Astrocyte (in vitro differentiated cells and primary cell): ENCODE measurements at regions not wholly inside any gene's neighbourhood (a gene's known extent, or its start where the extent isn't known, plus 50 kb on each side); places are given as distances from the start of the nearest gene placed in this dataset.

Experiments used
- EZH2 ChIP-seq: IDR thresholded peaks from 2 replicates; pipeline ENCODE4 v1.6.1; 2012; ENCODE audit warnings: mild to moderate bottlenecking, low read length, inconsistent platforms; ENCODE audit not compliant: insufficient read depth
- TF ChIP-seq, protein P1 (sequence below): IDR thresholded peaks from 2 replicates; pipeline ENCODE4 v1.5.1; 2011; ENCODE audit warnings: low read depth, mild to moderate bottlenecking, inconsistent platforms, low read length, moderate library complexity; ENCODE audit not compliant: insufficient read depth

DNA sequence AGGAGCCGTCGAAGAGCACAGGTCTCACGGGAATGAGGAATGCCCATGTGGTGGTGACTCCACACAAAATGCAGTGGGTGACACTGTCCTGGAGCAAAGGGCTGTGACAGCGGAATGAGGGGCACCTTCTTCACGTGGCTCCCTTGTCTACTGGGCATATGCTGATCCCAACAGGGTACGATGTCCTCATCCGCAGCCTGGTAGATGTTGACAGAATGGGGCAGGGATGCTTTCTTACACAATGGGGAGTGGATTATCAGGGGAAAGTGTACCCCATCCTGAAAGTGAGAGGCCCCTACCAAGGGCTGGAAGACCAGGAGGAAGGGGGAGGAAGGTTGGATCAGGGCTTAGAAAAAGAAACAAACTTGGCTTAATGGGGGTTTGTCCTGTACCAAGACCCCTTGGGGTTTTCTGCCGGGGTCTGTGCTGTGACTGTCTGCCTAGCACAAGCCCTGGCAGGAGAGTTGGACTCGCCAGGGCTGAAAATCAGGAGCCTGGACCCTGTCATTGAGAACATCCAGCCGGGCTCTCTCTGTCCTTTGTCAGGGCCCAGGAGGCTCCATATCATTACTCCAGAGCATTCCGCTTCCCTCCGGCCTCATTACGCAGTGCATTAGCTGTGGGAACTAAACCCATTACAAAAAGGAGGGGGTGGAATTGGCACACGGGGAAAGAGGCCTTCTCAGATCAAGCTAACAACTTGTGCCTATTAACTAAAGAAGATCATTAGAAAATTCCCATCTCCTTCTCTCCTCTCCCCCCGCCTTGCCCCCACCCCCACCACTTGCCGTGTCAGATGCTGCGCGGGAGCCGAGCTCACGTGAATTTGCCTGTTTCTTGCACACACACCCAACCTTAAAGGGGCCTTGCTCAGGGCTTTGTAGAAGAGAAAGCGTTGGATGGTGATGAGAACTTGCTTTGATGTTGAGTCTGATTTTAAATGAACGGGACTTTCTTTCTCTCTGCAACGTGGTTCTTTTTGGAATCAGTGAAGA, 171.8 kb upstream of the PARP11 start:
- TF ChIP-seq, protein P1, sequence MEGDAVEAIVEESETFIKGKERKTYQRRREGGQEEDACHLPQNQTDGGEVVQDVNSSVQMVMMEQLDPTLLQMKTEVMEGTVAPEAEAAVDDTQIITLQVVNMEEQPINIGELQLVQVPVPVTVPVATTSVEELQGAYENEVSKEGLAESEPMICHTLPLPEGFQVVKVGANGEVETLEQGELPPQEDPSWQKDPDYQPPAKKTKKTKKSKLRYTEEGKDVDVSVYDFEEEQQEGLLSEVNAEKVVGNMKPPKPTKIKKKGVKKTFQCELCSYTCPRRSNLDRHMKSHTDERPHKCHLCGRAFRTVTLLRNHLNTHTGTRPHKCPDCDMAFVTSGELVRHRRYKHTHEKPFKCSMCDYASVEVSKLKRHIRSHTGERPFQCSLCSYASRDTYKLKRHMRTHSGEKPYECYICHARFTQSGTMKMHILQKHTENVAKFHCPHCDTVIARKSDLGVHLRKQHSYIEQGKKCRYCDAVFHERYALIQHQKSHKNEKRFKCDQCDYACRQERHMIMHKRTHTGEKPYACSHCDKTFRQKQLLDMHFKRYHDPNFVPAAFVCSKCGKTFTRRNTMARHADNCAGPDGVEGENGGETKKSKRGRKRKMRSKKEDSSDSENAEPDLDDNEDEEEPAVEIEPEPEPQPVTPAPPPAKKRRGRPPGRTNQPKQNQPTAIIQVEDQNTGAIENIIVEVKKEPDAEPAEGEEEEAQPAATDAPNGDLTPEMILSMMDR: no peak
- TF ChIP-seq EZH2: no peak
